ENCODE measurements at regions not wholly inside any gene's neighbourhood (a gene's known extent, or its start where the extent isn't known, plus 50 kb on each side); places are given as distances from the start of the nearest gene placed in this dataset.
"Not testable (repeated sequence)": the region's sequence is repeated elsewhere in the genome, so short reads cannot be mapped to it uniquely, and the experiment has no call there.

DNA sequence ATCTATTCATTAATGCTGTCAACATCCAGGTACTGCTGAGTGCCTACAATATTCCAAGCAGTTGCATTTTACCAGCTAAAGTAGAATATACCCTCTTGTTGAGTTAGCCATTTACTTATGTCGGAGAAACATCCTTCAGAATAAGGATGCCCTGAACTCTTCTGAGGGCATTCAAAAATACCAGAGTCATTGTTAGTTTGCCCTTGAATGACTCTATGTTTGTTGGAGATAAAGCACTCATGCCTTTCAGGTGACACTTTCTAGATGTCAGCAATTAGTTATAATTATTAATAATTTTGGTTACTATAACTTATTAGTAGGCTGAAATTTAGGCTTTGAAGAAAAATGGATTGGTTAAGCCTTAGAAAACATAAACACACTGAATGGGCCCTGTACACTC lies 286.2 kb upstream of the STXBP5 start:
- intact Hi-C loops (cut with DNase I), result no loop called here
- DNase-seq (ENCODE audit: low spot score), result no peak

DNA sequence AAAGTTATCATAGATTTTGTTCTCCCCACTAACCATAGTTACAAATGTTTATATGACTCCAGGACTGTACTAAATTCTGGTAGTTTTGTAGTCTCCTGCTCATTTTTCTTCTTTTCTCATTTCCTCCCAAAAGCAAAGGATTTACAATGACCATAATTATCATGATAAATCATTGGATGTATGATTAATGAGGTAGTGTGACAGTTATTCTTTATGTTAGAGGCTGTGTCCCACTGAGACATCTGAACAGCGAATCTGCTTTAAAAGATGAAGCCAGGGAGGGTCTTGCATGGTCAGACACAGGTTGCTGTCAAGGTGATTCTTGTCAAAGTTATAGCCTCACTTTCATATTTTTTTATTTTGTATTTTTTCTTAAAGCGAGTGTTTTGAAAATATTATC lies 285.2 kb upstream of the STXBP5 start:
- no peak for DNase-seq (ENCODE audit: low spot score)
- intact Hi-C loops (cut with DNase I), result no loop called here

DNA sequence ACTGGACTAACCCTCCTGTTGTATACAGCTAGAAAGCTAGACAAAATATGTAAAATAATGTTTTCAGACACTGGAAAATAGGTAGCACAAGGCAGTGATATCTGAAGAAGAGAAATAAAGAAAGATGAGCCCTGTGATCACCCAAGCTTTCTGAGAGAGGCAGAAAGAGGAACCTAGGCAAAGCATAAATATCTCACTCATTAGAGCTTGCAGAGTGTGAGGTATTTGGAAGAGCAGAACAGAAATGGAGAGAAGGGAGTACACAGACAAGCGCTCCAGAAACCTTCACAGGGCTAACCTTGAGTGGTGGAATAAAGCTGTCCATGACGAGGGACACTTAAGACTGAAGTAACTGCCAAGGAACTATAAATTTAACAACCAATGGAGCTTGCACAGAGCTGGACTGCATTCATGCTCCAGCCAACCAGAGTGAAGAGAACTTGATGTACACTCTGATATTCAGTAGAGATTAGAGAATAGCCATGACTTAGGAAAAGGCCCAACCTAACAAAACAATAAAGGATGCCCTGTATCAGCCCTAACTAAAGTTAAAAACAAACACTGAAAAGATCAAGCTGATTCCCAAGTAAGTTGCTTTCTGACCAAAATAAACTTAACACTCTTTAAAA lies 280.9 kb upstream of the STXBP5 start:
- DNase-seq (ENCODE audit: low spot score), result no peak
- intact Hi-C loops (cut with DNase I), result loop anchor here in 1 of 2 donors (5.0 kb wide), 1 partner anchor 576 kb away; no protein-coding TSS in a partner anchor

DNA sequence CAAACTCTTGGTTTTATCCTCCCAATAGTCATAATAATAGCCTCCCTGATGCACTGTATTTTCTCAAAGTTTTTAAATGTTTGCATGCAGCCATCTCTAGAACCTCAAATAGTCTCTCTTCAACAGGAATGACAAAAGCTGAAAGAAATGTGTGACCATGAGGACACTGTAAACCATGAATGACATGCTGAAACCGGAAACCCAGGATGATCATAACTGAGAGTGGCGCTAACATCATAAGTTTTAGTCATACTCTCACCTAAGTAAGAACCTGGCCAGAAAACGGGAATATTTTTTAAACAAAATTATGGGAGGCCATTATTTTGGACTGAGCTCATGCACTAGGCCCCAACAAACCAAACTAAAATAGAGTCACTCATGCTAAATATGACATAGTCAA lies 278.4 kb upstream of the STXBP5 start:
- DNase-seq (ENCODE audit: low spot score), result no peak
- intact Hi-C loops (cut with DNase I), result no loop called here

DNA sequence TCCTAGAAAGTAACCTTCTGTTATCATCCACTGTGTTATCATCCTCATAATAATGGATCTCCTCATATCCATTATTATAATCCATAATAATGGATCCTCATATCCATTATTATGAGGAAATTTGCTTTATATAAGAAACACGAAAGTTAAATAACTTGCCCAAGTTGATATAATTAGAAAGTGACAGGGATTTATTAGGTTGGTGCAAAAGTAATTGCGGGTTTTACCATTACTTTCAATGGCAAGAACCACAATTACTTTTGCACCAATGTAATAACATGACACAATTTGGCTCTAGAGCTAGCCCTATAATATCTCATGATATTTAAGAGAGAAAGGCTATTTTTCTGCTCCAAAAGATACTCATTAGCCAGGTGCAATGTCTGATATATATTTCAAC lies 275.7 kb upstream of the STXBP5 start:
- DNase-seq (ENCODE audit: low spot score), result no peak
- intact Hi-C loops (cut with DNase I), result no loop called here

DNA sequence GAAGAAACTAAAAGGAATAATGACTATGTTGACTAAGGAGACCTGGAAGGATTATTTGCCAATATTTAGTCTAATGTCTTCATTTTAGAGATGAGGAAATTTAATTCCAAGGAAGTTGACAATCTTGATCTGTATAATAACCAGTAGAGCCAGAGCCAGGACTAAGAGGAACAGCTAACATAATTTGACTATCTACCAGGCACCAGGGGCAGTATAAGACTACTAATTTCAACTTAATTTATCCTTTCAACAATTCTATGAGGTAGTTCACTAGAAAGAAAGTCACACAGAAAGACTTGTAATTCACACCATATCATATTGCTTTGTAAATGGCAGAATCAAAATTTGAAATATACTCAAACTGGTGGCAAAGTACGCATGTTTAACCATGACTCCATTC lies 273.0 kb upstream of the STXBP5 start:
- intact Hi-C loops (cut with DNase I), result no loop called here
- DNase-seq (ENCODE audit: low spot score), result no peak

DNA sequence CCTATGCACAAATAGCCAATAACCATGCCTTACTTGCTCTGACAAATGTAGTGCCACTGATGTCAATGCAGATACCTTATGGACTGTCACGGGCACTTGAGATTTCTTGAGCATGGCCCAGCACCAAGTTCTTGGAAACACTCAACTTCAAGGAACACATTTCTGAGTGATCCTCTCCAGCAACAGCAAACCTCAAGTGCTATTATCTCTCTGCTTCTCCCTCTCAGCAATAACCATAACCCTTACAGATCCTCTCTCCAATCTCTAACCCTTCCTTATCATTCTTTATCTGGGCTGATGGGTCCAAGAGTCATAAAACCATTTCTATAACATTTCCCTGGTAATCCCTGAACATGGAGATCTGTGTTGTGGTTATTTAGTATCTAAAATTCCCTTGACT lies 266.9 kb upstream of the STXBP5 start:
- DNase-seq (ENCODE audit: low spot score), result no peak
- intact Hi-C loops (cut with DNase I), result no loop called here

DNA sequence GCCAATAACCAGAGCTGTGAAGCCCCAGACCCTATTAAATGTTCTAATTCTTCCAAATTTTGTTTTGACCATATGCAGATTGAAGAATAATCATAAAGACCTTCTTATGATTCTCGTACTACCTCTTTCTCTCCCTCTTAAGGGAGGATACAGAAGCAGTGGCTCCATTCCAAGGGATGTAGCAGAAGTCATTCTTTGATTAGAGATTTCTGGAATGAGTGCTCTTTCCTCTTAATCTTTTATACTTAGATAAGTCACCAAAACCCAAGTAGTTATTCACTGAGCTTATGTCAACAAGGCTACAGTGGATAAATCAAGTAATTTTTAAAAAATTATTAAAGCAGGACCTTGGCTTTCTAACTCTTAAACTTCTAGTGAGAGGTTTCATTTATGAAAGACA lies 266.0 kb upstream of the STXBP5 start:
- intact Hi-C loops (cut with DNase I), result no loop called here
- DNase-seq (ENCODE audit: low spot score), result no peak

DNA sequence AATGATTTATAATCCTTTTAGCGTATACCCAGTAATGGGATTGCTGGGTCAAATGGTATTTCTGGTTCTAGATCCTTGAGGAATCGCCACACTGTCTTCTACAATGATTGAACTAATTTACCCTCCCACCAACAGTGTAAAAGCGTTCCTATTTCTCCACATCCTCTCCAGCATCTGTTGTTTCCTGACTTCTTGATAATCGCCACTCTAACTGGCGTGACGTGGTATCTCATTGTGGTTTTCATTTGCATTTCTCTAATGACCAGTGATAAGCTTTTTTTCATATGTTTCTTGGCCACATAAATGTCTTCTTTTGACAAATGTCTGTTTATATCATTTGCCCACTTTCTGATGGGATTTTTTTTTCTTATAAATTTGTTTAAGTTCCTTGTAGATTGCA lies 264.8 kb upstream of the STXBP5 start:
- intact Hi-C loops (cut with DNase I); DNase-seq (ENCODE audit: low spot score): not testable (repeated sequence)

DNA sequence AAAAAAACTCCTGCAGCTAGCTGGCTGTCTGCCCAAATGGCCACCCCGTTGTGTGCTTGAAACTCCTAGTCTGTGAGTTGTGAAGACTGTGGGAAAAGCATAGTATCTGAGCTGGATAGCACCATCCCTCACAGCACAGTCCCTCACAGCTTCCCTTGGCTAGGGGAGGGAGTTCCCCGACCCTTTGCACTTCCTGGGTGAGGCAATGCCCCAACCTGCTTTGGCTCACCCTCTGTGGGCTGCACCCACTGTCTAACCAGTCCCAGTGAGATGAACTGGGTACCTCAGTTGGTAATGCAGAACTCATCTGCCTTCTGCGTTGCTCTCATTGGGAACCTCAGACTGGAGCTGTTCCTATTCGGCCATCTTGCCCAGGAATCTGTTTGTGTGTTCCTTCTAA lies 260.6 kb upstream of the STXBP5 start:
- DNase-seq (ENCODE audit: low spot score), result no peak
- intact Hi-C loops (cut with DNase I), result no loop called here

DNA sequence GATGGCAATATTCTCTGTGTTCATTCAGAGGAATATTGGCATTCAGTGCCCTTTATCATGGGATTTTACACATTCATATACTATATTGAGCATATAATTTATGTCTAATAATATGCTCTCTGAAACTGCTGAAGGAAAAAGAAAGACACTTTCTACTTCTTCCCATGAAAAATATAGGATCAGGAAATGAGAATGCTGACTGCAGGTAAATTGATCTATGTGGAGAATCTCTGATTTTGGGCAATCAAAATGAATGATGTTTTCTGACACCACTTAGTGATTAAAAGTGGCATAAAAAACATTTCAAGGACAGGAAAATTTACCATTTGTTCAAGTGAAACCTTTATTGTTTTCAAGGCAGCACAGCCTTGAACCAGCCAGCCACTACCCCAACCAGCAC lies 260.1 kb upstream of the STXBP5 start:
- no peak for DNase-seq (ENCODE audit: low spot score)
- intact Hi-C loops (cut with DNase I), result no loop called here

DNA sequence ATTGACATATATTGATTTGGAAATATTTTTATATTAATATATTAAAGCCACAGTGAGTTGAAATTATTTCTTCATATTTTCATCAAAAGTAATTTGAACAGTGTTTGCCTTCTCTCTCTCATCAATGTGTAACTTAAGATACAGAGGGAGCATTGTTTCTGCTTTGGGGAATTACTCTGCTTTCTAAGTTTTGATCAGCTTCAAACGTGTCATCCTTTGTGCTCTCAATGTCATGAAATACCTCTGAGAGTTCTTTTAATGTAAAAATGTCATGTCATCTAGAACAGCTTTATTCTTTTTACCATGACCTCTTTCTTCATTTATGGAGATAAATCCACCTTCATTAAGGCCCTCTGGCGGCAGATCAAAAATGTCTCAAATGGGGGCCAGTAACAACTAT lies 259.4 kb upstream of the STXBP5 start:
- intact Hi-C loops (cut with DNase I), result no loop called here
- no peak for DNase-seq (ENCODE audit: low spot score)

DNA sequence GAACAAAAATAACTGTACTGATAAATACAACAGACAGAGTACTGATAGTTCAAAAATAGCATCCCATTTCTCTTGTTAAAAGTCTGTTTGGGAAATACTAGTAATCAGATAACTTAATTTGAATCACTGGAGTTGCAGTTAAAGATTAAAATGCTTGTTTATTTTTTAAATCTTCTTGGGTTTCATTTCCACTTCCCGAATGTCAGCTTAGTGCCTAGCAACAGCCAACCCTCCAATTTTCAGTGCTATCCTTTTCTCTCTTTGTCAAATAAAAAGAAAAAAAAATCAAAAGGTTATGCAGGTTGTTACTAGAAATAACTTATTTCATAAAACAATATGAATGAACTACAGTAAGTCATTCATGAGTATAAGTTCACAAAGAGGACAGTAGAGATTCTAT lies 257.7 kb upstream of the STXBP5 start:
- intact Hi-C loops (cut with DNase I), result no loop called here
- no peak for DNase-seq (ENCODE audit: low spot score)

DNA sequence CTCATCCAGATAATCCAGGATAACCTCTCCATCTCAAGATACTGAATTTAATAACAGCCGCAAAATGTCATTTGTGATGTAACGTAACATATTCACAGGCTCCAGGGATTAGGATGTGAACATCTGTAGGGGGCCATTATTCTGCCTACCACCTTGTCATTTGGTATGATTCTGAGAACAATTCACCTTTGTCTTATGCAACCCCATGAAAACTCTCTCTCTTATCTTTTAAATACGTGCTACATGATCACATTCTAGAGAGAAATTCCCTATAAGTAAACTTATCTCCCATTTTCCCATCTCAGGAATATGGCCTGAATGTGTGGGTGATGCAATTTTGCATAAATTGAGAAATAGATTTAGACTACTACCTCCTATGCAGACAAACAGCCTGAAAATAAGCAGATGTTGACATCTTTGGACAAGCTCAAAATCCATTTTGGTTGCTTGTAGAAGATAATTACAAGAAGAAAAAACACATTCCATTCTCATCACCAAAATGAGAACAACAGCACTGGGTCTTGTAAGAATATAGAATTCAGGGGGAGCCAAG lies 255.4 kb upstream of the STXBP5 start:
- intact Hi-C loops (cut with DNase I), result no loop called here
- no peak for DNase-seq (ENCODE audit: low spot score)

DNA sequence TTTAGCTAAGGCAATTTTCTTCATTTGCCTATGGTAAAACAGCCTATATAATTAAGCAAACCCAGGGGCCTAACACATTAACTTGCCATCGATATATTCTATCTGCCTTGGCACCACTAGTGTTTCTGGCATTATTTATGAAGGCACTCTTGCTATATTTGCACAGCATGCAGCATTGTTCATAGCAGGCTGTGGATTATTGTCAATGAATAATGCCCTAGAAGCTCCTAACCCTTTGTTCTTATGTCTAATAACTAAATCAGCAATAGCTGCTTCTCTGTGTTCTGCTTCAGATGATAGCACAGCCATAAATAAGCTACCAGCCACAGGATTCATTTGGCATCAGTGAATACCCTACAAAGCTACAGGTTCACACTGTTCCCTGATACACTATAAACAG lies 254.8 kb upstream of the STXBP5 start:
- intact Hi-C loops (cut with DNase I), result no loop called here
- DNase-seq (ENCODE audit: low spot score), result no peak

DNA sequence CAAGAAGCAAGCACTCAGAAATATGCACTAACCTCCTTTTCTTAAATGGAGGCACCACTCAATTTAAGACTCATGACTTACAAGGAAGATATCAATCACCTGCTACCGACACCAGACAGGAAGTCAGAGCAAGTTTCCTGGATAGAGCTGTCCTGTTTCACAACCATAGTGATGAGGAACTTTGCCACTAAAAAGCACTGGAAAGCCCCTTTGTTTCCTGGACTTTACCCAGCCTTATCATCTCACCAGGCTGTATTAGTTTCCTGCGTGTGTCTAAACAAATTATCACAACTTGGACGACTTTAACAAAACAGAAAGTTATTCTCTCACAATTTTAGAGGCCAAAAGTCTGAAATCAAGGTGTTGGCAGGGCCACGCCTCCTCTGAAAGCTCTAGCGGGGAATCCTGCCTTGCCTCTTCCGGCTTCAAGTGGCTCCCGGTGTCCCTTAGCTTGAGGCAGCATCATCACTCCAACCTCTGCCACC lies 253.8 kb upstream of the STXBP5 start:
- no peak for DNase-seq (ENCODE audit: low spot score)

DNA sequence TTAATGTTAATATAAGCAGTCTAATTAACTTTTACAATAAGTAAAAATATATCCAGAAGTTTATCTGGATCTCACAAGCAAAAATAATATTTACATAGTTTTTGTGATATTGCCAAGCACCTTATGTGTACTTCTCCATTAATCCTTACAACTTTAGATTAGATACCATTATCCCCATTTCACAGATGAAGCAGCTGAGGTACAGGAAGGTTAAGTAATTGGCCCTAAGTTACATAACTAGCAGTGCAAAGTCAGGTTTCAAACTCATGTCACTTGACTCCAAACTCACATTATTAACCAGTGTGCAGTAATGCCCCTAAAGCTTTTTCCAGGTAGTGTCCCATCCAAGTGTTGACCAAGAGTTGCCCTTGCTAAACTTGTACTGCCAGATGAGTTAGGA lies 248.6 kb upstream of the STXBP5 start:
- intact Hi-C loops (cut with DNase I), result no loop called here

More for the DNA sequence above, 253.8 kb upstream of the STXBP5 start:
- intact Hi-C loops (cut with DNase I), result no loop called here

DNA sequence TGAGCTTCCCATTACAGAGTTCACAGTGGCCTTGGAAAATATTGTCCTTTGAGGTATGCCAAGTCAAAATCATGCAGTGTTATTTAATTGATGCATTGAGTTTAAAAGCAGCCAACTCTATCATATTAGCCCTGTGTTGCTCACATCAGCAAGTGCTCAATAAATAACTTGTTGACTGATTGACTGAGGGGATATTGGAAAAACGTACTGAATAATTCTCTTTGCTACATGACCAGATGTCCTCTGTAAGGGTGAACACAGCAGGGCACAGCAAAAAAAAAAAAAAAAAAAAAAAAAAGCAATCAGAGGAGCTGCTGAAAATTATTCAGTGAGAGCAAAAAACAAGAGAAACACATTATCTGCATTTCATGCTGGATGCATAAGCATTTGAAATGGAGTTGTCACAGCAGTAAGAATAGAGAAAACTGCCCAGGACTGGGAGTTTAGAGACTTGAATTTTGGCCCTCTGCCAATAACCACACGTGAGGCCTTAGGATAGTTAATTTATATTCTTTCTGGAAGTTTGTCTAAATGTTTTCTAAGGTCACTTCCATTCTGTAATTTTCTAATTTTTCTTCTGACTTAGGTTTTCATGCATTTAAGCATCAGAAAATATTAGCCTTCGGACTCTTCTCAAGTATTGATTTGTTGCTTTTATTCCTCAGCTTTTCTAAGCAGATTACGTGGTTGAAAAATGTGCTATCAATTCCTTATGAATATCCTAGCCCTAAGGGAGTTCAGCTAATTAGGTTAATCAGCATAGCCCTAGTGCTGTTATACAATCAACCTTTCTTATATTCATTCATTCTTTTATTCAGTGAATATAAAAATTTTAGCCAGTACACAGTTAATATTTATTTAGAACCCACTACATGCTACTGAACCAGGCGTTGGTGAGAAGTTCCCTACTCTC lies 246.8 kb upstream of the STXBP5 start:
- intact Hi-C loops (cut with DNase I), result no loop called here
- no peak for DNase-seq (ENCODE audit: low spot score)

More for the DNA sequence above, 248.6 kb upstream of the STXBP5 start:
- DNase-seq (ENCODE audit: low spot score), result no peak

DNA sequence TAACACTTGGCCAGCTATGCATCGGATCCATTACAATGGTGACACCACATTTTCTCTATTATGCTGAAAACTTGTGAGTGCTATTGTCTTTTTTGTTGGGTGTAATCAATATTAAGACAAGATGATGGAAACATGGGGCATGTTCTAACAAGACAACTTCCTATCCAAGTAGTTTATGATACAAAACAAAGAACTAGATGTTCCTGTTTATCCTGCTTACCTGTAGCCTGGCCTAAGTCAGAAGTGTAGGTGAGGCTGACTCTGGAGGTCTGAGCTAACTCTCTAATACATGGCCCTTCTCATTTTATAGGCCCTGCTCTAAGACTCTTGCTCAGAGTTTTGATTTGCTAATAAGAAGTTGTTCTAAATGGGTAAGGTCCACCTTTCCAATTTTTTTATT lies 242.4 kb upstream of the STXBP5 start:
- DNase-seq (ENCODE audit: low spot score), result no peak
- intact Hi-C loops (cut with DNase I), result no loop called here

DNA sequence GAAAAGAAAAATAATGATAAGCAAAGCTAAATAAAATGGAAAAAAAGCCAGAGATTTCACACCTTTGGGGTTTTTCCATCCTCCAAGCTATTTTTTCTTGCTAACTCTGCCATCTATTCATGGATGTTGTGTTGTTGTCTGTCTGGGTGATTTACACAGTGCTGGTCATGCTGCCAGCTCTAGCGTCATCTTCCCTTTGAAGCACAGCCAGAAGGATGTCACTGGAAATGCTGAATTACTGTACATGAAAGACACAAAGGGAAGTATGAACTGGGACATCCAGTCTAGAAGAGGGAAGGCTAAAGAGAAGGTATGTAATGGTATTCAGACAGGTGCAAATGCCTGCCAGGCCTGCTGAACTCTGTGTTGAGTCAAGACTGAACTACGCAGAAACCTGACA lies 241.9 kb upstream of the STXBP5 start:
- intact Hi-C loops (cut with DNase I), result no loop called here
- DNase-seq (ENCODE audit: low spot score), result no peak
